Breast epithelium (tissue), 4 donors: ENCODE measurements at regions not wholly inside any gene's neighbourhood (a gene's known extent, or its start where the extent isn't known, plus 50 kb on each side); places are given as distances from the start of the nearest gene placed in this dataset.

Experiments
- DNase-seq, 2 donors: peaks; one replicate each; pipeline ENCODE4 v3.0.0-alpha.2; 2019; ENCODE audit warnings: low spot score in 2 of 2
- H3K27ac ChIP-seq, 2 donors: fragments of 200-600 bp; sonication (generic) in 1 of 2; one replicate each; pipeline ENCODE4 v1.5.1; 2016 to 2019; ENCODE audit warnings: mild to moderate bottlenecking in 1 of 2
- H3K27me3 ChIP-seq, 2 donors: fragments of 200-600 bp; sonication (generic) in 1 of 2; one replicate each; pipeline versions ENCODE4 v1.5.1 to v1.6.0; 2017 to 2019; ENCODE audit warnings: control low read depth in 1 of 2, mild to moderate bottlenecking in 1 of 2
- H3K36me3 ChIP-seq: fragments of 200-600 bp; one replicate; pipeline ENCODE4 v1.5.1; 2019
- H3K4me1 ChIP-seq, 2 donors: fragments of 200-600 bp; sonication (generic); one replicate each; pipeline ENCODE4 v1.5.1; 2016 to 2019; ENCODE audit warnings: control low read depth in 1 of 2
- H3K4me3 ChIP-seq, 3 donors: fragments of 200-600 bp; sonication (generic); 1 replicate in 2 of 3; 2 replicates in 1 of 3; pipeline ENCODE4 v1.5.1; 2016 to 2019; ENCODE audit warnings: mild to moderate bottlenecking in 3 of 3, moderate library complexity in 2 of 3
- H3K9me3 ChIP-seq, 2 donors: fragments of 200-600 bp; sonication (generic) in 1 of 2; one replicate each; pipeline ENCODE4 v1.5.1; 2016 to 2019; ENCODE audit warnings: control low read depth in 1 of 2
- CTCF ChIP-seq, 3 donors: fragments of 450-650 bp; IDR thresholded peaks; one replicate each; pipeline ENCODE4 v1.5.1; 2016 to 2017; ENCODE audit warnings: antibody characterized with exemption in 3 of 3, mild to moderate bottlenecking in 3 of 3, moderate library complexity in 3 of 3
- POLR2A ChIP-seq: fragments of 450-650 bp; IDR thresholded peaks from one replicate; pipeline ENCODE4 v1.6.1; 2016; ENCODE audit warnings: antibody characterized with exemption, mild to moderate bottlenecking, moderate library complexity
- POLR2AphosphoS5 ChIP-seq, 3 donors: sonication (generic); formaldehyde crosslinking; IDR thresholded peaks; one replicate each; pipeline ENCODE4 v1.6.1; 2017; ENCODE audit warnings: antibody characterized with exemption in 3 of 3
- intact Hi-C: fragments of 100-400 bp; cut with DNase I; formaldehyde crosslinking; loops from one replicate; pipeline ENCODE4 v1.15.1; 2023; ENCODE audit warnings: low total_unique reads

- Histone ChIP-seq H3K4me3 (no peak overlapping the region), H3K4me1 (no peaks in the 10 kb centered on the region), H3K27me3 (no peaks in the 10 kb centered on the region), H3K36me3 (no peaks in the 10 kb centered on the region), H3K9me3 (no peaks in the 10 kb centered on the region), H3K27ac (no peak overlapping the region)
- no peak for DNase-seq
- no peak for TF ChIP-seq CTCF (IDR thresholded peaks at IDR 0.05)
- no peak for TF ChIP-seq POLR2A
- TF ChIP-seq POLR2AphosphoS5 (IDR thresholded peaks at IDR 0.05): no peak
- intact Hi-C loops: loop anchor here (5.0 kb wide), 1 partner anchor 1518 kb away; the partner anchor contains the start of gene SOX11
These were observed 293.5 kb downstream of the RNF144A start for GRCh38 chr2:7210712-7211111.

- intact Hi-C loops: loop anchor here (5.0 kb wide), 1 partner anchor 691 kb away; no protein-coding TSS in a partner anchor
- Histone ChIP-seq H3K4me3 (no peak overlapping the region), H3K9me3 (no peaks in the 10 kb centered on the region), H3K27me3 (no peaks in the 10 kb centered on the region), H3K36me3 (no peaks in the 10 kb centered on the region), H3K4me1 (no peaks in the 10 kb centered on the region), H3K27ac (no peak overlapping the region)
- no peak for DNase-seq
- TF ChIP-seq POLR2A (no peak), POLR2AphosphoS5 (IDR thresholded peaks at IDR 0.05) (no peak), CTCF (IDR thresholded peaks at IDR 0.05) (no peak)
These were observed 308.6 kb downstream of the RNF144A start for GRCh38 chr2:7225848-7226247.

GRCh38 chr2:7226501-7226900 is 309.3 kb downstream of the RNF144A start:
- no peaks in the 10 kb centered on the region for H3K36me3 ChIP-seq
- TF ChIP-seq POLR2A (no peak), CTCF (IDR thresholded peaks at IDR 0.05) (no peak), POLR2AphosphoS5 (IDR thresholded peaks at IDR 0.05) (no peak)
- no peaks in the 10 kb centered on the region for H3K9me3 ChIP-seq
- H3K4me3 ChIP-seq: no peak overlapping the region
- no peaks in the 10 kb centered on the region for H3K4me1 ChIP-seq
- H3K27ac ChIP-seq: no peak overlapping the region
- H3K27me3 ChIP-seq: no peaks in the 10 kb centered on the region
- DNase-seq: no peak
- intact Hi-C loops: loop anchor here (5.0 kb wide), 1 partner anchor 691 kb away; no protein-coding TSS in a partner anchor

GRCh38 chr2:7233126-7233525 is 315.9 kb downstream of the RNF144A start:
- TF ChIP-seq POLR2A (no peak), POLR2AphosphoS5 (IDR thresholded peaks at IDR 0.05) (no peak), CTCF (IDR thresholded peaks at IDR 0.05) (no peak)
- H3K4me1 ChIP-seq: no peaks in the 10 kb centered on the region
- no peaks in the 10 kb centered on the region for H3K27me3 ChIP-seq
- no peaks in the 10 kb centered on the region for H3K9me3 ChIP-seq
- no peak for DNase-seq
- H3K4me3 ChIP-seq: no peak overlapping the region
- no peaks in the 10 kb centered on the region for H3K36me3 ChIP-seq
- H3K27ac ChIP-seq: no peak overlapping the region
- intact Hi-C loops: loop anchor here (10.0 kb wide), 1 partner anchor 1298 kb away; no protein-coding TSS in a partner anchor

GRCh38 chr2:7237466-7237865 is 320.3 kb downstream of the RNF144A start:
- TF ChIP-seq CTCF (IDR thresholded peaks at IDR 0.05): no peak
- no peak for TF ChIP-seq POLR2A
- TF ChIP-seq POLR2AphosphoS5 (IDR thresholded peaks at IDR 0.05): no peak
- DNase-seq: no peak

More at GRCh38 chr2:7237466-7237865, 320.3 kb downstream of the RNF144A start:
- H3K27me3 ChIP-seq: no peaks in the 10 kb centered on the region
- intact Hi-C loops: loop anchor here (5.0 to 10.0 kb wide), 2 partner anchors 595 to 1303 kb away; no protein-coding TSS in a partner anchor
- H3K36me3 ChIP-seq: no peaks in the 10 kb centered on the region
- no peaks in the 10 kb centered on the region for H3K9me3 ChIP-seq
- no peak overlapping the region for H3K4me3 ChIP-seq
- no peak overlapping the region for H3K27ac ChIP-seq
- no peaks in the 10 kb centered on the region for H3K4me1 ChIP-seq
